ENCODE measurements at regions not wholly inside any gene's neighbourhood (a gene's known extent, or its start where the extent isn't known, plus 50 kb on each side); places are given as distances from the start of the nearest gene placed in this dataset.
"Not testable (repeated sequence)": the region's sequence is repeated elsewhere in the genome, so short reads cannot be mapped to it uniquely, and the experiment has no call there.

GRCh38 chr1:196121181-196121580, 487.1 kb downstream of the KCNT2 start:
- Histone ChIP-seq H3K4me2 (ENCODE audit: low read length) (no peak overlapping the region), H4K20me1 (ENCODE audit: insufficient read depth, low read length) (no peaks in the 10 kb centered on the region), H3K79me2 (ENCODE audit: insufficient read depth, low read depth, low read length) (no peaks in the 10 kb centered on the region), H3K9me3 (ENCODE audit: low read length) (no peaks in the 10 kb centered on the region), H3K4me3 (ENCODE audit: low read depth, low read length, poor library complexity, severe bottlenecking) (no peak overlapping the region), H2AFZ (ENCODE audit: low read length) (no peak overlapping the region), H3K4me1 (ENCODE audit: insufficient read depth, low read length, poor library complexity, severe bottlenecking) (no peaks in the 10 kb centered on the region), H3K9me2 (ENCODE audit: insufficient read depth, low read length) (no peaks in the 10 kb centered on the region), H3K27ac (ENCODE audit: low read depth, low read length, poor library complexity, severe bottlenecking) (no peak overlapping the region), H3K36me3 (ENCODE audit: insufficient read depth, low read length) (no peaks in the 10 kb centered on the region)
- ChIA-PET CTCF (ENCODE audit: unreplicated experiment) (no interaction called here), POLR2A (no interaction called here)
- no TSS peak for BruUV-seq (replicated peaks)
- no peak for TF ChIP-seq EZH2phosphoT487 (IDR thresholded peaks at IDR 0.05; ENCODE audit: borderline replicate concordance, low read depth, low read length)
- no peak for TF ChIP-seq CTCF (conservative IDR thresholded peaks at IDR 0.05; ENCODE audit: low read length)
- intact Hi-C loops (cut with micrococcal nuclease; ENCODE audit: unreplicated experiment) = no loop called here
- DNase-seq (ENCODE audit: low spot score) = no peak

- Histone ChIP-seq H3K79me2 (ENCODE audit: insufficient read depth, low read depth, low read length) (no peaks in the 10 kb centered on the region), H3K4me3 (ENCODE audit: low read depth, low read length, poor library complexity, severe bottlenecking) (no peak overlapping the region), H3K4me1 (ENCODE audit: insufficient read depth, low read length, poor library complexity, severe bottlenecking) (no peaks in the 10 kb centered on the region), H3K9me2 (ENCODE audit: insufficient read depth, low read length) (no peaks in the 10 kb centered on the region), H3K27ac (ENCODE audit: low read depth, low read length, poor library complexity, severe bottlenecking) (no peak overlapping the region), H3K36me3 (ENCODE audit: insufficient read depth, low read length) (no peaks in the 10 kb centered on the region), H3K9me3 (ENCODE audit: low read length) (no peaks in the 10 kb centered on the region), H4K20me1 (ENCODE audit: insufficient read depth, low read length) (no peaks in the 10 kb centered on the region), H3K4me2 (ENCODE audit: low read length) (no peak overlapping the region), H2AFZ (ENCODE audit: low read length) (no peak overlapping the region)
- no TSS peak for BruUV-seq (replicated peaks)
- POLR2A ChIA-PET = no interaction called here
- DNase-seq (ENCODE audit: low spot score) = no peak
- CTCF ChIA-PET (ENCODE audit: unreplicated experiment) = no interaction called here
- intact Hi-C loops (cut with micrococcal nuclease; ENCODE audit: unreplicated experiment) = no loop called here
- TF ChIP-seq CTCF (conservative IDR thresholded peaks at IDR 0.05; ENCODE audit: low read length) = no peak
- TF ChIP-seq EZH2phosphoT487 (IDR thresholded peaks at IDR 0.05; ENCODE audit: borderline replicate concordance, low read depth, low read length) = no peak
Measured at GRCh38 chr1:196115646-196116045, 492.6 kb downstream of the KCNT2 start.

GRCh38 chr1:196114193-196114592, 494.0 kb downstream of the KCNT2 start:
- Histone ChIP-seq H4K20me1 (ENCODE audit: insufficient read depth, low read length) (no peaks in the 10 kb centered on the region), H3K79me2 (ENCODE audit: insufficient read depth, low read depth, low read length) (no peaks in the 10 kb centered on the region), H2AFZ (ENCODE audit: low read length) (no peak overlapping the region), H3K9me3 (ENCODE audit: low read length) (no peaks in the 10 kb centered on the region), H3K4me3 (ENCODE audit: low read depth, low read length, poor library complexity, severe bottlenecking) (no peak overlapping the region), H3K4me1 (ENCODE audit: insufficient read depth, low read length, poor library complexity, severe bottlenecking) (no peaks in the 10 kb centered on the region), H3K36me3 (ENCODE audit: insufficient read depth, low read length) (no peaks in the 10 kb centered on the region), H3K27ac (ENCODE audit: low read depth, low read length, poor library complexity, severe bottlenecking) (no peak overlapping the region), H3K4me2 (ENCODE audit: low read length) (no peak overlapping the region), H3K9me2 (ENCODE audit: insufficient read depth, low read length) (no peaks in the 10 kb centered on the region)
- no peak for DNase-seq (ENCODE audit: low spot score)
- CTCF ChIA-PET (ENCODE audit: unreplicated experiment) = no interaction called here
- POLR2A ChIA-PET = no interaction called here
- BruUV-seq (replicated peaks) = no TSS peak
- TF ChIP-seq CTCF (conservative IDR thresholded peaks at IDR 0.05; ENCODE audit: low read length) (no peak), EZH2phosphoT487 (IDR thresholded peaks at IDR 0.05; ENCODE audit: borderline replicate concordance, low read depth, low read length) (no peak)
- intact Hi-C loops (cut with micrococcal nuclease; ENCODE audit: unreplicated experiment) = no loop called here

- intact Hi-C loops (cut with micrococcal nuclease; ENCODE audit: unreplicated experiment); POLR2A ChIA-PET; H3K36me3 ChIP-seq (ENCODE audit: insufficient read depth, low read length); H3K9me2 ChIP-seq (ENCODE audit: insufficient read depth, low read length); H2AFZ ChIP-seq (ENCODE audit: low read length); H3K4me1 ChIP-seq (ENCODE audit: insufficient read depth, low read length, poor library complexity, severe bottlenecking); CTCF ChIA-PET (ENCODE audit: unreplicated experiment); H4K20me1 ChIP-seq (ENCODE audit: insufficient read depth, low read length); BruUV-seq (replicated peaks); DNase-seq (ENCODE audit: low spot score); H3K27ac ChIP-seq (ENCODE audit: low read depth, low read length, poor library complexity, severe bottlenecking); H3K4me3 ChIP-seq (ENCODE audit: low read depth, low read length, poor library complexity, severe bottlenecking); H3K9me3 ChIP-seq (ENCODE audit: low read length); H3K4me2 ChIP-seq (ENCODE audit: low read length); H3K79me2 ChIP-seq (ENCODE audit: insufficient read depth, low read depth, low read length): not testable (repeated sequence)
Measured at GRCh38 chr1:196108990-196109389, 499.2 kb downstream of the KCNT2 start.
